HS-27A (cell line): ENCODE measurements at regions not wholly inside any gene's neighbourhood (a gene's known extent, or its start where the extent isn't known, plus 50 kb on each side); places are given as distances from the start of the nearest gene placed in this dataset.
"Not testable (repeated sequence)": the region's sequence is repeated elsewhere in the genome, so short reads cannot be mapped to it uniquely, and the experiment has no call there.

Experiments used
- DNase-seq: peaks from one replicate; pipeline ENCODE4 v3.0.0-alpha.2; 2012; ENCODE audit warnings: low read depth, missing footprints

- no peak for DNase-seq
These were observed 488.3 kb upstream of the MAP2 start for GRCh38 chr2:208935531-208935930.

GRCh38 chr2:208937521-208937920 lies 486.3 kb upstream of the MAP2 start:
- no peak for DNase-seq

GRCh38 chr2:208939852-208940251 lies 484.0 kb upstream of the MAP2 start:
- DNase-seq = no peak

DNA sequence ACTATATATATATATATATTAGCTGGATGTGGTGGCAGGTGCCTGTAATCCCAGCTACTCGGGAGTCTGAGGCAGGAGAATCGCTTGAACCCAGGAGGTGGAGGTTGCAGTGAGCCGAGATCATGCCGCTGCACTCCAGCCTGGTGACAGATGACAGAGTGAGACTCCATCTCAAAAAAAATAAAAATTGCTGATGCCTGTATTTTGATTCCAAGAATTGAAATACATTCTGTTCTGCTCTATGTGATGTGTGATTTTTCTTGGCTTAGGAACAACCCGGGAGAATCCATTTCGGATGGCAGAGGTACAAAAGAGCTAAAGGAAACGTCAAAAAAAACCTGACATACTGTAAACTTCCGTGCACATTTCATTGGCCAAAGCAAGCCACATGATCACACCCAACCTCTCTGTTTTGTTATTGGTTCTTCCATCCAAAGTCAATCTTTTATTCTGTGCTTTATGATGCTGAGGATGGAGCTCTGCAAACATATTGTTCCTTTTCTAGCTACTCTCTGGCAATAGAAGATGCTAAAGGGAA lies 478.1 kb upstream of the MAP2 start:
- no peak for DNase-seq

- no peak for DNase-seq
These were observed 475.8 kb upstream of the MAP2 start for GRCh38 chr2:208948073-208948472.

GRCh38 chr2:208970070-208970469 lies 453.8 kb upstream of the MAP2 start:
- DNase-seq = no peak

DNA sequence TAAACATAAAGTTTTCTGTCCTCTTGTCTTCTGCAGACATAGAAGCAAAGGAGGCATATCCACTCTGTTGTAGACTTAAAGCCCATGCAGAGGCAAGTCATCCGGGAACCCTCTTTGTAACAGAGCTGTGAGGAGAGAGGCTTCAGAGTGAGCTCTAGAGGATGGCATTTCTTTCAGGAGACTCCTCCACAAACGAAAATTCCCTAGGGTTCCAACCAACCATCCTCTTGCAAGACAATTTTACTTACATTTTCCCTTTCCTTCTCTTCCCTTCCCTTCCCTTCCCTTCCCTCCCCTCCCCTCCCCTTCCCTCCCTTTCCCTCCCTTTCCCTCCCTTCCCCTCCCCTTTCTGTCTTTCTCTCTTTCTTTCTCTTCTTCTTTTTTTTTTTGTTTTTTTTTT lies 446.3 kb upstream of the MAP2 start:
- no peak for DNase-seq

- DNase-seq = no peak
These were observed 444.9 kb upstream of the MAP2 start for GRCh38 chr2:208978946-208979345.

- DNase-seq = no peak
These were observed 443.5 kb upstream of the MAP2 start for GRCh38 chr2:208980321-208980720.

DNA sequence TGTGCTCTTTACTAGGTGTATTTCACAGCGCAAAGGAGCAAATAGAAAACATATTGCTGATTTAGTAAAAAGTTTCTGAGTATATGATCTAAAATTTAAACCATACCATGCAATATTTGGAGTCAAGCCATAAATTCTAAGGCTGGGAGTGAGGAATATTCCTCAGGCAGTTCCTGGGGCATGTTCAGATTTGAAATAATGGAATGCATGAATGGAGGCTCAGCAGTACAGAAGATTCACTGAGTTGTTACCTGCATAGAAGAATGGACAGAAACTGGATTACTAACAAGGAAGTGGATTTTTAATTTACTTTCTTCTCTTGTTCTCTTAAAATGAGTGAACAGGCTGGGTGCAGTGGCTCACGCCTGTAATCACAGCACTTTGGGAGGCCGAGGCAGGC lies 441.0 kb upstream of the MAP2 start:
- DNase-seq = no peak

GRCh38 chr2:208983486-208983885 lies 440.4 kb upstream of the MAP2 start:
- no peak for DNase-seq

- no peak for DNase-seq
These were observed 439.3 kb upstream of the MAP2 start for GRCh38 chr2:208984376-208985090.

DNA sequence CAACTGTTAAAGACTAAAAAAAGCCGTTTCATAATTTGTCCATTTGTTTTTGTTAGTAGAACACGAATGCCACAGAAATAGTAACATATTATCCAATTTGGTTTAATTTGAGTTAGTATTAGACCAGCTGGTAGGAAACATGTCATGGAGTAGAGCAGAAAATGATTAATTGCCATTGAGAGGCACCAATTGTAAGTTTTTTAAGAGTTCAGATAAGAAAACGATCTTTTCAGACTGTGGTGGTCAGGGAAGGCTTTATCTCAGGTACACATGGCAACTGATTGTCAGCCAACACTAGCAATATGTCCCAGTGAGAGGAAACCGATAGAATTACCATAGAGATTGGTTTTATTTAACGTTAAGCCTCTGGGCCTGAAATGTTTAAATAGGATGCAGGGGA lies 438.2 kb upstream of the MAP2 start:
- DNase-seq = no peak

- DNase-seq = no peak
These were observed 433.1 kb upstream of the MAP2 start for GRCh38 chr2:208990716-208991115.

GRCh38 chr2:208999911-209000310 lies 423.9 kb upstream of the MAP2 start:
- DNase-seq = no peak

DNA sequence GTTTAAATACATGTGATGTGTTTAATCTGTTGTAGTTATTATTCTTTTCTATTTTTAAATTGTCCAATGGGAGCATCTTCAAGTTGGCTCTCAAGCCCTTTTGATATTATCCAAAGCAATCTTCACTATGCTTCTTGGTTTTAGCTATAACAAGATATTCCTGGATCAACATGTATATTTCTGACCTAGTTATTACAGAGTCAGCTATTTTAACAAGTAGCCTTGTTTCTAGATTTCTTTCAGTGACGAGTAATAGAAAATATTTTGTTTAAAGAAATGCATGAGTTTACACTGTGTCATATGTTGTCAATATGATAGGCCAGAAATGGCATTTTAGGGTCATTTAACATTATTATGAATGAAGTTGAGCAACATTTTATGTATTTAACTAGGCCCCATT lies 421.8 kb upstream of the MAP2 start:
- no peak for DNase-seq

GRCh38 chr2:209005371-209005770 lies 418.5 kb upstream of the MAP2 start:
- no peak for DNase-seq

DNA sequence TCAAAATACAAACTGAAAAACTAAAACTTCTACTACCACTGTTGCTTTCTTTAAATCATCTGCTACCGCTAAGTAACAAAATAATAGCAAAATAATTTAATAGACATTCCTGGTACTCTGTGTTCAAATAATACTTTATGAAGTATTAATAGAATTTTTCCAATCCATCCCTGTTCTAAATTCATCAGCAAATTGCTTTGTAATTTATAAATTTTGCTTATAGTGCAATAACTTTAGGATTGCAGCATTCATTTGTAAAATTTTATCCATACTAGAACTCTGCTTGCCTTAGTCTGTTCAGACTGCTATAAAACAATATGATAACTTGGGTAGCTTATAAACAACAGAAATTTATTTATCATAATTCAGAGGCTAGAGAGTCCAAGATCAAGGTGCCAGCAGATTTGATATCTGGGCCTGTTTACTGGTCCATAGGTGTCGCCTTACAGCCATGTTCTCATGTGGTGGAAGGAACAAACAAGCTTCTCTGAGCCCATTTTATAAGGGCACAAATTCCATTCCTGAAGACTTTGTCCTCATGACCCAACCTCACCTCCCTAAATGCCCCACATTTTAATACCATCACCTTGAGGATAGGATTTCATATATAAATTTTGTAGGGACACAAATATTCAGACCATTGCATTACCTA lies 415.1 kb upstream of the MAP2 start:
- DNase-seq = no peak

DNA sequence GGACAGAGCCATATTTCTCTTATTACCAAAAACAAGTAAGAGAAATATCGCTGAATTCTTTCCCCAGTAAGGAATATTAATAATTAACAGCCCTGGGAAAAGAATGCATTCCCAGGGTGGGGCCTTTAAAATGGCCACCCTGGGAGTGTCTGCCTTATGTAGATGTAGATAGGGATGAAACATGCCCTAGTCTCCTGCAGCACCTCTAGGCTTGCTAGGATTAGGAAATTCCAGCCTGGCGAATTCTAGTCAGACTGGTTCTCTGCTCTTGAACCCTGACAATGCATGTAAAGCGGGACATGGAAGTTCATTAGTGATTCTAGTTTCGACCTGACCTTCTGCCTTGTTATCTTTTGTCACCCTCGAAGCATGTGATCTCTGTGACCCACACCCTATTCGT lies 405.2 kb upstream of the MAP2 start:
- not testable (repeated sequence) for DNase-seq

DNA sequence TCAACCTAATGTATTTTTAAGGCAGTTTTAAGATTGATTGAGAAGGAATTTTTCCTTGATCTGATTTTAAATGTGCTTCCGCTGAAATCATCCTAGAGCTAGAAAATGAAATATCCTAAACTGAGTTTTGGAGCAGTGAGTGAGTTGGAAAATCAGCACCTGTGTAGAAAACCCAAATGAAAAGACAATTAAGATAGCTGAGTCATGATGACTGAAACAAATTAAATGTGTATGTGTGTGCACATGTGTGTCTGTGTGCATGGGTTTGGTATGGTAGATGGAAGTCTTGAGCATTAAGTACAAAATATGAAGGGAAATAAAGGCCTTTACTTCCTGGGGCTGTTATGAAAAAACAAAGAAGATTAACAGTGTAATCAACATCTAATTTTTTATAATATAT lies 394.6 kb upstream of the MAP2 start:
- no peak for DNase-seq

DNA sequence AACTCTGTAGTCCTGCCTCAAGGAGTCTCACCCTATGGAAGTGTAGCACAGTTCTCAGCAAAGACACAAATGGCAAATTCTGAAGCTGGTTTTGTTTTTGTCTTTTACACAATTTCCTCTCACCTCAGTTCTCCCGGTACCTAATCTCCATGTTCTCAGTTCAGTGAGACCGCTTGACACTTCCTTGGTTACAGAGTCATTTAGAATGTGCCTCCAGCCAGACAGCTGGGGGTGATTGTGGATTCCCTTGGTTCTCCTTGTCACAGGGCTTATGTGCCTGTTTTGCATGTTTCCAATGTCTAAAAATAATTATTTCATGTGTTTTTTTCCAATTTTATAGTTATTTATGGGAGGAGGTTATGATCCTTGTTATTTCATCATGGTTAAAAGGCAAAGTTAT lies 379.5 kb upstream of the MAP2 start:
- DNase-seq = no peak

GRCh38 chr2:209046163-209046562 lies 377.7 kb upstream of the MAP2 start:
- DNase-seq = no peak

DNA sequence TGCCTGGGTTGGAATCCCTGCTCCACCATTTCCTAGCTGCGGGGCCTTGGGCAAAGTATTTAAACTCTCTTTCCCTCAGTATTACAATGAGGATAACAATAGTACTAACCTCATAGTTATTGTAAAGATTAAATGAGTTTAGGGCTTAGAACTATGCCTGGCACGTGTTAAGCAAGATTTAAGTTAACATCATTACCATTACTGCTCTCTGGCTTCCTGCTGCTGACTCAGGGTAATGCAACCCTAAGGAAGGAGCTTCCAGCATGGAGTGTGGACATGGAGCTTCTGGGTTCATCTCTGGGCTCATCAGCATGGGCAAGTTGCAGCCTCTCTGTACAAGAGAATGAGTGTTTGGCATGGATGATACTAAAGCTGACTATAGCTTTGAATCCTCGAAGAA lies 374.2 kb upstream of the MAP2 start:
- DNase-seq = no peak

DNA sequence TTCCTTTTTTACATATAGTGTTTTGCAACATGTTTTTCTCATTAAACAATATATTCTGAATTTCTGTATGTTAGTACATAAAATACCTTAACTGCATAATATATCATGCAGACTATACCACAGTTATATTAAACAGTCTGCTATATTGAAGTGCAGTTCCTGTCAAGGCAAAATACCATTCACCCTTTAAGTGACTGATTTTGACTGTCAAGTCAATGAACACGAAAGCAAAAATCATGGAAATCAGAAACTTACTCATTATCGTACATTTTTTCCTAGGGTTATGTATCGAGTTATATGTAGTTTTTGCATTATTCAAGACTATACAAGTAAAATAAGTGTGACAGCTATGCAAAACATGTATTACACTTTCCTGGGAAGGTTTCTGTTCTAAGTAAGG lies 361.6 kb upstream of the MAP2 start:
- no peak for DNase-seq
